ENCODE measurements at regions not wholly inside any gene's neighbourhood (a gene's known extent, or its start where the extent isn't known, plus 50 kb on each side); places are given as distances from the start of the nearest gene placed in this dataset.

DNA sequence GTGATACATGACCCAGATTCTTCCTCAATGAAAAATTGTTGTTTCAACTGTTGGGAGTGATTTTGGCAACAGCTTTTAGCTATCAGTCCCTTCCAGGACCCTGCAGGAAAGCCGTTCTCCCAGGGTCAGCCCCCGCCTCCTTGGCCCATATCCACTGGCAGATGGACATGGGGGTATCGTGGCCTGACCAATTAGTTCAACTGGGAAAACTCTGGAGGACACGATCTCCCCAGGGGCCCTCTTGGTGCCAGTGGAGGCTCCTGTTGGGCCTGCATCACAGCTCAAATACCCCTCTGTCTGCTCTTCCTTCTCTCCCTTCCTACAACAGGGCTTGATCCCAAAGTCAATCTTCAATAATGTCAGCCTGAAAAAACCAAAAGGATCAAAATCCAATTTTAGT is 272.5 kb upstream of the B3GAT1 start:
- no peak for TF ChIP-seq EZH2 (IDR thresholded peaks at IDR 0.05)
- no peak for TF ChIP-seq EZH2phosphoT487 (IDR thresholded peaks at IDR 0.05)
- TF ChIP-seq, protein P1, sequence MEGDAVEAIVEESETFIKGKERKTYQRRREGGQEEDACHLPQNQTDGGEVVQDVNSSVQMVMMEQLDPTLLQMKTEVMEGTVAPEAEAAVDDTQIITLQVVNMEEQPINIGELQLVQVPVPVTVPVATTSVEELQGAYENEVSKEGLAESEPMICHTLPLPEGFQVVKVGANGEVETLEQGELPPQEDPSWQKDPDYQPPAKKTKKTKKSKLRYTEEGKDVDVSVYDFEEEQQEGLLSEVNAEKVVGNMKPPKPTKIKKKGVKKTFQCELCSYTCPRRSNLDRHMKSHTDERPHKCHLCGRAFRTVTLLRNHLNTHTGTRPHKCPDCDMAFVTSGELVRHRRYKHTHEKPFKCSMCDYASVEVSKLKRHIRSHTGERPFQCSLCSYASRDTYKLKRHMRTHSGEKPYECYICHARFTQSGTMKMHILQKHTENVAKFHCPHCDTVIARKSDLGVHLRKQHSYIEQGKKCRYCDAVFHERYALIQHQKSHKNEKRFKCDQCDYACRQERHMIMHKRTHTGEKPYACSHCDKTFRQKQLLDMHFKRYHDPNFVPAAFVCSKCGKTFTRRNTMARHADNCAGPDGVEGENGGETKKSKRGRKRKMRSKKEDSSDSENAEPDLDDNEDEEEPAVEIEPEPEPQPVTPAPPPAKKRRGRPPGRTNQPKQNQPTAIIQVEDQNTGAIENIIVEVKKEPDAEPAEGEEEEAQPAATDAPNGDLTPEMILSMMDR (IDR thresholded peaks at IDR 0.05): no peak
